ENCODE measurements at regions not wholly inside any gene's neighbourhood (a gene's known extent, or its start where the extent isn't known, plus 50 kb on each side); places are given as distances from the start of the nearest gene placed in this dataset.

GRCh38 chr2:198327526-198327925, 523.1 kb downstream of the PLCL1 start:
- Histone ChIP-seq H2AFZ (ENCODE audit: control insufficient read depth, low read length) (no peak overlapping the region), H3K36me3 (ENCODE audit: control insufficient read depth in 2 of 2, extremely low read depth in 1 of 2, insufficient read depth in 2 of 2, low read length in 2 of 2) (no peaks in the 10 kb centered on the region), H4K20me1 (ENCODE audit: control insufficient read depth, extremely low read depth, insufficient read depth, low read length) (no peaks in the 10 kb centered on the region), H3K9me3 (ENCODE audit: control insufficient read depth, low read depth, low read length) (no peaks in the 10 kb centered on the region), H3K4me2 (ENCODE audit: control insufficient read depth, extremely low read depth, insufficient read depth, low read depth, low read length) (no peak overlapping the region), H3K9me1 (ENCODE audit: control insufficient read depth, extremely low read depth, insufficient read depth, low read length) (no peaks in the 10 kb centered on the region), H3K27me3 (ENCODE audit: control insufficient read depth, extremely low read depth, insufficient read depth, low read length) (no peaks in the 10 kb centered on the region), H3K4me3 (ENCODE audit: control insufficient read depth in 2 of 3, extremely low read depth in 1 of 3, insufficient read depth in 2 of 3, low read depth in 1 of 3, low read length in 3 of 3) (no peak overlapping the region), H3K9ac (ENCODE audit: control insufficient read depth, extremely low read depth, insufficient read depth, low read length) (no peak overlapping the region), H3K79me2 (ENCODE audit: control insufficient read depth, insufficient read depth, low read length) (no peaks in the 10 kb centered on the region), H3K4me1 (ENCODE audit: control insufficient read depth, extremely low read depth, insufficient read depth, low read length) (no peaks in the 10 kb centered on the region), H3K27ac (ENCODE audit: control insufficient read depth, insufficient read depth, low read length) (no peak overlapping the region)
- dilution Hi-C loops (cut with MboI; ENCODE audit: extremely low pct_ligation_motif_present, low sequenced_read_pairs): no loop called here
- FAIRE-seq (no peak), DNase-seq (ENCODE audit: low read depth, low spot score) (no peak)
- TF ChIP-seq EZH2 (IDR thresholded peaks at IDR 0.05; ENCODE audit: low read length) (no peak), CTCF (optimal IDR thresholded peaks at IDR 0.05 in 1 of 3, IDR thresholded peaks at IDR 0.05 in 1 of 3, conservative IDR thresholded peaks at IDR 0.05 in 1 of 3; ENCODE audit: extremely low read depth in 1 of 3, insufficient read depth in 2 of 3, low read length in 3 of 3) (no peak)

- no peaks in the 10 kb centered on the region for H3K9me1 ChIP-seq (ENCODE audit: control insufficient read depth, extremely low read depth, insufficient read depth, low read length)
- no peaks in the 10 kb centered on the region for H3K79me2 ChIP-seq (ENCODE audit: control insufficient read depth, insufficient read depth, low read length)
- TF ChIP-seq EZH2 (IDR thresholded peaks at IDR 0.05; ENCODE audit: low read length) (no peak), CTCF (optimal IDR thresholded peaks at IDR 0.05 in 1 of 3, IDR thresholded peaks at IDR 0.05 in 1 of 3, conservative IDR thresholded peaks at IDR 0.05 in 1 of 3; ENCODE audit: extremely low read depth in 1 of 3, insufficient read depth in 2 of 3, low read length in 3 of 3) (no peak)
- dilution Hi-C loops (cut with MboI; ENCODE audit: extremely low pct_ligation_motif_present, low sequenced_read_pairs): no loop called here
- DNase-seq (ENCODE audit: low read depth, low spot score) (no peak), FAIRE-seq (no peak)
- H3K36me3 ChIP-seq (ENCODE audit: control insufficient read depth in 2 of 2, extremely low read depth in 1 of 2, insufficient read depth in 2 of 2, low read length in 2 of 2): no peaks in the 10 kb centered on the region
- H3K4me1 ChIP-seq (ENCODE audit: control insufficient read depth, extremely low read depth, insufficient read depth, low read length): no peaks in the 10 kb centered on the region
- no peak overlapping the region for H3K9ac ChIP-seq (ENCODE audit: control insufficient read depth, extremely low read depth, insufficient read depth, low read length)
- H3K27ac ChIP-seq (ENCODE audit: control insufficient read depth, insufficient read depth, low read length): no peak overlapping the region
- no peaks in the 10 kb centered on the region for H3K9me3 ChIP-seq (ENCODE audit: control insufficient read depth, low read depth, low read length)
- no peaks in the 10 kb centered on the region for H3K27me3 ChIP-seq (ENCODE audit: control insufficient read depth, extremely low read depth, insufficient read depth, low read length)
- H3K4me3 ChIP-seq (ENCODE audit: control insufficient read depth in 2 of 3, extremely low read depth in 1 of 3, insufficient read depth in 2 of 3, low read depth in 1 of 3, low read length in 3 of 3): no peak overlapping the region
- H3K4me2 ChIP-seq (ENCODE audit: control insufficient read depth, extremely low read depth, insufficient read depth, low read depth, low read length): no peak overlapping the region
- no peaks in the 10 kb centered on the region for H4K20me1 ChIP-seq (ENCODE audit: control insufficient read depth, extremely low read depth, insufficient read depth, low read length)
- no peak overlapping the region for H2AFZ ChIP-seq (ENCODE audit: control insufficient read depth, low read length)
Observed at GRCh38 chr2:198326431-198326830, 522.0 kb downstream of the PLCL1 start.

Measured in keratinocyte (primary cell).